ENCODE measurements at regions not wholly inside any gene's neighbourhood (a gene's known extent, or its start where the extent isn't known, plus 50 kb on each side); places are given as distances from the start of the nearest gene placed in this dataset.

- Histone ChIP-seq H3K27ac (ENCODE audit: low read depth, low read length) (no peak overlapping the region), H3K9ac (ENCODE audit: low read length) (no peak overlapping the region), H3K27me3 (ENCODE audit: insufficient read depth, low read length) (no peaks in the 10 kb centered on the region), H3K4me1 (ENCODE audit: control insufficient read depth in 1 of 2, insufficient read depth in 2 of 2, low read length in 2 of 2) (no peaks in the 10 kb centered on the region), H4K20me1 (ENCODE audit: insufficient read depth) (no peaks in the 10 kb centered on the region), H2AFZ (ENCODE audit: low read depth, low read length, poor library complexity, severe bottlenecking) (no peak overlapping the region), H3K79me2 (ENCODE audit: insufficient read depth, low read length) (no peaks in the 10 kb centered on the region), H3K36me3 (ENCODE audit: control insufficient read depth in 1 of 2, insufficient read depth in 2 of 2, low read length in 2 of 2) (no peaks in the 10 kb centered on the region), H3K9me3 (ENCODE audit: control insufficient read depth in 1 of 2, insufficient read depth in 1 of 2, low read depth in 1 of 2, low read length in 2 of 2) (no peaks in the 10 kb centered on the region), H3K4me3 (replicated peaks in 1 of 2; ENCODE audit: low read depth in 1 of 2, low read length in 2 of 2) (no peak overlapping the region), H3K4me2 (ENCODE audit: low read length) (no peak overlapping the region), H3K9me2 (ENCODE audit: insufficient read depth) (no peaks in the 10 kb centered on the region)
- intact Hi-C loops (cut with micrococcal nuclease), result no loop called here
- TF ChIP-seq EZH2phosphoT487 (IDR thresholded peaks at IDR 0.05; ENCODE audit: borderline replicate concordance) (no peak), EZH2 (IDR thresholded peaks at IDR 0.05) (no peak), SP1 (IDR thresholded peaks at IDR 0.05; ENCODE audit: low read depth) (no peak), ZBTB33 (IDR thresholded peaks at IDR 0.05; ENCODE audit: extremely low read depth, insufficient replicate concordance, low read length) (no peak), CBX3 (IDR thresholded peaks at IDR 0.05; ENCODE audit: low read depth) (no peak), SRF (IDR thresholded peaks at IDR 0.05; ENCODE audit: low read depth) (no peak), JUND (IDR thresholded peaks at IDR 0.05) (no peak), FOSL1 (IDR thresholded peaks at IDR 0.05; ENCODE audit: low read depth) (no peak), CEBPB (IDR thresholded peaks at IDR 0.05; ENCODE audit: low read depth) (no peak), REST (IDR thresholded peaks at IDR 0.05; ENCODE audit: low read depth) (no peak), POLR2AphosphoS5 (IDR thresholded peaks at IDR 0.05; ENCODE audit: low read depth, low read length) (no peak), POLR2A (IDR thresholded peaks at IDR 0.05; ENCODE audit: borderline replicate concordance, extremely low read depth, insufficient read depth, insufficient read length) (no peak), MAX (IDR thresholded peaks at IDR 0.05) (no peak)
- ChIA-PET CTCF (no interaction called here), RAD21 (ENCODE audit: low non-redundant PET in 1 of 2, low total read pairs in 2 of 2, uncharacterized antibody in 2 of 2, unreplicated experiment in 2 of 2) (no interaction called here), POLR2A (no interaction called here)
- no TSS peak for BruUV-seq (replicated peaks)
- ATAC-seq (no peak), DNase-seq (ENCODE audit: low read depth, low spot score) (no peak)
These were observed 151.2 kb upstream of the TLL1 start for GRCh38 chr4:165721815-165722214.
